HepG2 (cell line): ENCODE measurements at regions not wholly inside any gene's neighbourhood (a gene's known extent, or its start where the extent isn't known, plus 50 kb on each side); places are given as distances from the start of the nearest gene placed in this dataset.

Source experiments
- ATAC-seq: fragments of 200-7000 bp; cut with Tn5 transposase; 3 replicates; pipeline ENCODE4 v1.9.1; 2020; ENCODE audit warnings: mild to moderate bottlenecking, moderate library complexity
- BruUV-seq: library from RNA; stranded (reverse); fragments of 400-500 nt; replicated peaks from 2 replicates; lab custom pipeline; 2021; lab: Mats Ljungman, UMichigan
- CTCF ChIA-PET: fragments of 300-600 bp; formaldehyde crosslinking; extraction: SDS; loops from one replicate; lab custom pipeline; 2021; ENCODE audit warnings: low total read pairs, inconsistent platforms, low intra/inter-chr PET ratio; lab: Yijun Ruan, JAX
- POLR2A ChIA-PET: fragments of 350-600 bp; sonication (Branson Sonifier 250); formaldehyde crosslinking; loops from one replicate; lab custom pipeline; 2020; ENCODE audit warnings: antibody characterized with exemption, inconsistent platforms; lab: Yijun Ruan, JAX
- DNase-seq: peaks from one replicate; pipeline ENCODE4 v3.0.0-alpha.2; 2015; ENCODE audit warnings: low spot score
- FAIRE-seq: peaks from 3 replicates; lab custom pipeline; 2011; peaks lifted over from hg19 to GRCh38; lab: Jason Lieb, UNC
- H2AFZ ChIP-seq: one replicate; pipeline ENCODE4 v1.6.1; 2011; ENCODE audit warnings: low read length, inconsistent platforms
- H3K27ac ChIP-seq: fragments of 300-600 bp; 3 replicates; pipeline ENCODE4 v1.8.0; 2011; ENCODE audit warnings: mixed run types, mild to moderate bottlenecking, mixed read lengths, low read length, inconsistent platforms; ENCODE audit not compliant: insufficient read depth; ENCODE audit errors: extremely low read length
- H3K27me3 ChIP-seq, 2 experiments: fragments of 200-600 bp in 1 of 2; 2 replicates in 1 of 2; 3 replicates in 1 of 2; pipeline versions ENCODE4 v1.6.0 to v1.8.0; 2011; ENCODE audit warnings: low read length in 2 of 2, mild to moderate bottlenecking in 2 of 2, moderate library complexity in 2 of 2, inconsistent platforms in 1 of 2; ENCODE audit not compliant: insufficient read depth in 2 of 2, control insufficient read depth in 1 of 2
- H3K36me3 ChIP-seq, 2 experiments: fragments of 200-600 bp in 1 of 2; replicated peaks in 1 of 2; 2 replicates in 1 of 2; 3 replicates in 1 of 2; pipeline versions ENCODE4 v1.5.1 to v1.8.0; 2011; ENCODE audit warnings: low read length in 2 of 2, inconsistent platforms in 1 of 2; ENCODE audit not compliant: insufficient read depth in 2 of 2, control insufficient read depth in 1 of 2
- H3K4me1 ChIP-seq: 2 replicates; pipeline ENCODE4 v1.5.1; 2012; ENCODE audit warnings: low read length, inconsistent platforms; ENCODE audit not compliant: insufficient read depth
- H3K4me2 ChIP-seq: 2 replicates; pipeline ENCODE4 v1.6.0; 2011; ENCODE audit warnings: low read depth, low read length, inconsistent platforms
- H3K4me3 ChIP-seq, 3 experiments: fragments of 200-600 bp in 1 of 3; sonication (generic), shearing (Covaris generic) in 1 of 3; replicated peaks in 1 of 3; 2 replicates each; pipeline ENCODE4 v1.5.1; 2011 to 2016; ENCODE audit warnings: low read length in 3 of 3, inconsistent platforms in 2 of 3, low read depth in 2 of 3, mild to moderate bottlenecking in 2 of 3, control low read depth in 1 of 3, mixed read lengths in 1 of 3; ENCODE audit not compliant: insufficient read depth in 1 of 3
- H3K79me2 ChIP-seq: one replicate; pipeline ENCODE4 v1.6.1; 2011; ENCODE audit warnings: low read length, inconsistent platforms; ENCODE audit not compliant: insufficient read depth
- H3K9ac ChIP-seq: 2 replicates; pipeline ENCODE4 v1.6.0; 2011; ENCODE audit warnings: mild to moderate bottlenecking, low read depth, low read length, inconsistent platforms; ENCODE audit not compliant: insufficient read depth
- H3K9me3 ChIP-seq: 2 replicates; pipeline ENCODE4 v1.5.1; 2012; ENCODE audit warnings: mild to moderate bottlenecking, low read length
- H4K20me1 ChIP-seq: 2 replicates; pipeline ENCODE4 v1.6.0; 2011; ENCODE audit warnings: inconsistent platforms, mild to moderate bottlenecking, low read length, moderate library complexity; ENCODE audit not compliant: insufficient read depth
- ARHGAP35 ChIP-seq: sonication (generic); formaldehyde crosslinking; IDR thresholded peaks from 2 replicates; pipeline ENCODE4 v1.9.0; 2022; ENCODE audit warnings: mild to moderate bottlenecking, inconsistent platforms, moderate library complexity, missing genetic modification reagents, borderline replicate concordance
- ATF4 ChIP-seq, 2 experiments: fragments of 450-650 bp in 1 of 2; sonication (generic) in 1 of 2; formaldehyde crosslinking; IDR thresholded peaks; 2 replicates each; pipeline versions ENCODE4 v1.5.0 to v1.8.0; 2020 to 2022; ENCODE audit warnings: mild to moderate bottlenecking in 1 of 2, missing genetic modification reagents in 1 of 2
- BCLAF1 ChIP-seq: fragments of 450-650 bp; IDR thresholded peaks from 2 replicates; pipeline ENCODE4 v1.6.1; 2017; ENCODE audit warnings: mild to moderate bottlenecking
- FUBP1 ChIP-seq: sonication (generic); formaldehyde crosslinking; IDR thresholded peaks from 2 replicates; pipeline ENCODE4 v1.5.1; 2020; ENCODE audit warnings: missing genetic modification reagents, mild to moderate bottlenecking, borderline replicate concordance
- HNF4G ChIP-seq, 2 experiments: sonication (generic) in 1 of 2; formaldehyde crosslinking in 1 of 2; IDR thresholded peaks; 2 replicates each; pipeline versions ENCODE4 v1.4.0 to v1.6.1; 2011 to 2020; ENCODE audit warnings: borderline replicate concordance in 2 of 2, low read depth in 2 of 2, mild to moderate bottlenecking in 2 of 2, low read length in 1 of 2, missing genetic modification reagents in 1 of 2, moderate library complexity in 1 of 2
- PTBP1 ChIP-seq: fragments of 200-400 bp; formaldehyde crosslinking; IDR thresholded peaks from 2 replicates; pipeline ENCODE4 v1.6.1; 2018; ENCODE audit warnings: low read length, low read depth; ENCODE audit not compliant: poor library complexity, severe bottlenecking
- TEAD3 ChIP-seq: optimal IDR thresholded peaks from 2 replicates; pipeline ENCODE3; 2016; ENCODE audit warnings: borderline replicate concordance
- ZC3H13 ChIP-seq: sonication (generic); formaldehyde crosslinking; IDR thresholded peaks from 2 replicates; pipeline ENCODE4 v1.8.1; 2023; ENCODE audit warnings: mild to moderate bottlenecking, missing genetic modification reagents, moderate library complexity
- ZMYM4 ChIP-seq: sonication (generic); formaldehyde crosslinking; IDR thresholded peaks from 2 replicates; pipeline ENCODE4 v1.8.1; 2023; ENCODE audit warnings: mild to moderate bottlenecking, missing genetic modification reagents
- ZNF354B ChIP-seq: sonication (generic); formaldehyde crosslinking; IDR thresholded peaks from 2 replicates; pipeline ENCODE4 v1.8.0; 2022; ENCODE audit warnings: mild to moderate bottlenecking, missing genetic modification reagents
- ZNF589 ChIP-seq: sonication (generic); formaldehyde crosslinking; conservative IDR thresholded peaks from 2 replicates; pipeline ENCODE4 v1.8.0; 2022; ENCODE audit warnings: mild to moderate bottlenecking, moderate library complexity, missing genetic modification reagents
- ZNF614 ChIP-seq: IDR thresholded peaks from 2 replicates; pipeline ENCODE4 v1.6.1; 2018; ENCODE audit warnings: missing biosample characterization, missing genetic modification reagents, inconsistent platforms, borderline replicate concordance
- ZSCAN20 ChIP-seq: sonication (generic); formaldehyde crosslinking; IDR thresholded peaks from 2 replicates; pipeline ENCODE4 v1.4.0; 2020; ENCODE audit warnings: missing genetic modification reagents, mild to moderate bottlenecking, borderline replicate concordance
- ZXDC ChIP-seq: sonication (generic); formaldehyde crosslinking; IDR thresholded peaks from 2 replicates; pipeline ENCODE4 v1.5.0; 2020; ENCODE audit warnings: mild to moderate bottlenecking, missing genetic modification reagents
- WGBS: methylation state at CpG from one replicate; pipeline ENCODE4 v1.1.6; 2017; ENCODE audit warnings: low lambda C conversion rate; 5-methylcytosine and 5-hydroxymethylcytosine counted together
- in situ Hi-C: cut with HindIII; loops from 2 replicates; pipeline ENCODE4 v1.10.0; 2017; ENCODE audit warnings: low pct_unique_long_range_greater_than_20kb; ENCODE audit not compliant: extremely low pct_ligation_motif_present
- intact Hi-C: fragments of 100-400 bp; cut with micrococcal nuclease; formaldehyde crosslinking; loops from one replicate; pipeline ENCODE4 v1.10.0; 2022; ENCODE audit not compliant: unreplicated experiment

GRCh38 chr14:30129807-30130206 is 202.2 kb upstream of the PRKD1 start (continued):
- no peak for TF ChIP-seq ZNF589 (CRISPR knock-in tag)

- CTCF ChIA-PET = no interaction called here
- no TSS peak for BruUV-seq
- in situ Hi-C loops (no loop called here), intact Hi-C loops (no loop called here)
- H3K4me3 ChIP-seq = no peak overlapping the region
- H3K36me3 ChIP-seq = no peaks in the 10 kb centered on the region
- no peak for ATAC-seq
- POLR2A ChIA-PET = no interaction called here
- no peaks in the 10 kb centered on the region for H3K4me1 ChIP-seq
- WGBS = 32% methylated on average over 5 of the region's 5 CpGs
- H3K27me3 ChIP-seq = no peaks in the 10 kb centered on the region
- no peak overlapping the region for H3K27ac ChIP-seq
- no peak overlapping the region for H3K9ac ChIP-seq
- no peak overlapping the region for H3K4me2 ChIP-seq
- no peaks in the 10 kb centered on the region for H4K20me1 ChIP-seq
- no peak overlapping the region for H2AFZ ChIP-seq
- DNase-seq = no peak
- peaks cover 89% of the 10 kb centered on the region for H3K9me3 ChIP-seq
- no peak for FAIRE-seq
- no peaks in the 10 kb centered on the region for H3K79me2 ChIP-seq
- TF ChIP-seq ZMYM4 (no peak), ZNF354B (CRISPR knock-in tag) (no peak), ZXDC (CRISPR knock-in tag) (no peak), TEAD3 (CRISPR knock-in tag) (no peak), ARHGAP35 (CRISPR knock-in tag) (no peak), ZNF614 (CRISPR knock-in tag) (no peak), ZC3H13 (no peak), ZSCAN20 (CRISPR knock-in tag) (no peak), HNF4G (IDR thresholded peaks at IDR 0.05; ENCODE audit: borderline replicate concordance, low read depth, low read length) (no peak), HNF4G (CRISPR knock-in tag; IDR thresholded peaks at IDR 0.05; ENCODE audit: borderline replicate concordance, low read depth) (no peak), ATF4 (CRISPR knock-in tag; IDR thresholded peaks at IDR 0.05) (no peak), PTBP1 (no peak), FUBP1 (no peak), BCLAF1 (no peak)
Observed at GRCh38 chr14:30131581-30132097, 204.0 kb upstream of the PRKD1 start.
